RWPE2 (cell line): ENCODE measurements at regions not wholly inside any gene's neighbourhood (a gene's known extent, or its start where the extent isn't known, plus 50 kb on each side); places are given as distances from the start of the nearest gene placed in this dataset.

Source experiments
- ATAC-seq: fragments of 200-7000 bp; cut with Tn5 transposase; 3 replicates; pipeline ENCODE4 v1.9.1; 2021; ENCODE audit warnings: low read depth
- DNase-seq: peaks from one replicate; pipeline ENCODE4 v3.0.0-alpha.2; 2020; ENCODE audit warnings: low spot score
- H3K27ac ChIP-seq: fragments of 450-650 bp; 2 replicates; pipeline ENCODE4 v1.5.1; 2017; ENCODE audit warnings: mild to moderate bottlenecking; ENCODE audit not compliant: poor library complexity, severe bottlenecking
- H3K27me3 ChIP-seq: fragments of 250-450 bp; sonication (Bioruptor Pico); 2 replicates; pipeline ENCODE4 v1.5.1; 2021; ENCODE audit warnings: mild to moderate bottlenecking, moderate library complexity; ENCODE audit not compliant: insufficient read depth, poor library complexity, severe bottlenecking
- H3K36me3 ChIP-seq: fragments of 250-450 bp; sonication (Bioruptor Pico); 2 replicates; pipeline ENCODE4 v1.5.1; 2020; ENCODE audit warnings: low read depth, mild to moderate bottlenecking, moderate library complexity
- H3K4me1 ChIP-seq: fragments of 250-450 bp; sonication (Bioruptor Pico); 2 replicates; pipeline ENCODE4 v1.5.1; 2021; ENCODE audit warnings: mild to moderate bottlenecking, moderate library complexity; ENCODE audit not compliant: insufficient read depth, poor library complexity, severe bottlenecking
- H3K4me3 ChIP-seq: fragments of 250-450 bp; sonication (Bioruptor Pico); 2 replicates; pipeline ENCODE4 v1.5.1; 2021; ENCODE audit warnings: mild to moderate bottlenecking, moderate library complexity; ENCODE audit not compliant: severe bottlenecking
- H3K9me3 ChIP-seq: fragments of 250-450 bp; sonication (Bioruptor Pico); 2 replicates; pipeline ENCODE4 v1.5.1; 2021; ENCODE audit warnings: mild to moderate bottlenecking, moderate library complexity; ENCODE audit not compliant: severe bottlenecking
- TF ChIP-seq, protein P1 (sequence below): fragments of 450-650 bp; IDR thresholded peaks from one replicate; pipeline ENCODE4 v1.5.1; 2017; ENCODE audit warnings: mild to moderate bottlenecking, moderate library complexity; ENCODE audit not compliant: poor library complexity, severe bottlenecking

- TF ChIP-seq, protein P1, sequence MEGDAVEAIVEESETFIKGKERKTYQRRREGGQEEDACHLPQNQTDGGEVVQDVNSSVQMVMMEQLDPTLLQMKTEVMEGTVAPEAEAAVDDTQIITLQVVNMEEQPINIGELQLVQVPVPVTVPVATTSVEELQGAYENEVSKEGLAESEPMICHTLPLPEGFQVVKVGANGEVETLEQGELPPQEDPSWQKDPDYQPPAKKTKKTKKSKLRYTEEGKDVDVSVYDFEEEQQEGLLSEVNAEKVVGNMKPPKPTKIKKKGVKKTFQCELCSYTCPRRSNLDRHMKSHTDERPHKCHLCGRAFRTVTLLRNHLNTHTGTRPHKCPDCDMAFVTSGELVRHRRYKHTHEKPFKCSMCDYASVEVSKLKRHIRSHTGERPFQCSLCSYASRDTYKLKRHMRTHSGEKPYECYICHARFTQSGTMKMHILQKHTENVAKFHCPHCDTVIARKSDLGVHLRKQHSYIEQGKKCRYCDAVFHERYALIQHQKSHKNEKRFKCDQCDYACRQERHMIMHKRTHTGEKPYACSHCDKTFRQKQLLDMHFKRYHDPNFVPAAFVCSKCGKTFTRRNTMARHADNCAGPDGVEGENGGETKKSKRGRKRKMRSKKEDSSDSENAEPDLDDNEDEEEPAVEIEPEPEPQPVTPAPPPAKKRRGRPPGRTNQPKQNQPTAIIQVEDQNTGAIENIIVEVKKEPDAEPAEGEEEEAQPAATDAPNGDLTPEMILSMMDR = no peak
- H3K9me3 ChIP-seq = no peaks in the 10 kb centered on the region
- H3K4me3 ChIP-seq = no peak overlapping the region
- H3K4me1 ChIP-seq = no peaks in the 10 kb centered on the region
- ATAC-seq (no peak), DNase-seq (no peak)
- H3K27ac ChIP-seq = no peak overlapping the region
- H3K27me3 ChIP-seq = peaks cover 8% of the 10 kb centered on the region
- H3K36me3 ChIP-seq = no peaks in the 10 kb centered on the region
Observed at GRCh38 chr5:35374584-35374983, 144.3 kb upstream of the PRLR start.

- ATAC-seq (no peak), DNase-seq (no peak)
- H3K9me3 ChIP-seq = no peaks in the 10 kb centered on the region
- H3K27me3 ChIP-seq = peaks cover under 1% of the 10 kb centered on the region
- H3K4me3 ChIP-seq = no peak overlapping the region
- H3K4me1 ChIP-seq = no peaks in the 10 kb centered on the region
- TF ChIP-seq, protein P1 = no peak
- no peaks in the 10 kb centered on the region for H3K36me3 ChIP-seq
- H3K27ac ChIP-seq = no peak overlapping the region
Observed at GRCh38 chr5:35373249-35373648, 143.0 kb upstream of the PRLR start.

DNA sequence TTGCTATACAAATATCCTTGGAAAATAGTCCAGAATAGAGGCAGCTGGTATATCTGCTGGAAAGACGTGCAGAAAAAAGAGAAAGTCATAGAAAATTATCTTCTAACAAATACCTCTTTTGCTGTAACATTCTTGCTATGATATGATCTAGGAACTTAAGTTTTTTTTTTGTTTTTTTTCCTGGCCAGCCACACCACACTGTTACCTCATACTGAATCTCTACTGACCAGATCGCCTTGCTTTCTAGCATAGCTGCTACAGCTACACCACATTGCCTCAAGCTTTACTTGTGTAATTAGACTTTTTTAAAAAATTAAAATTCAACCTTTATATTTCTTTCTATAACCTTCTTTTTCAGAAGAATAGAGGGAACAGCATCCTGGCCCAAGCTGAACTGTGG lies 142.2 kb upstream of the PRLR start:
- no peaks in the 10 kb centered on the region for H3K4me1 ChIP-seq
- TF ChIP-seq, protein P1 = no peak
- H3K27ac ChIP-seq = no peak overlapping the region
- no peaks in the 10 kb centered on the region for H3K27me3 ChIP-seq
- H3K9me3 ChIP-seq = no peaks in the 10 kb centered on the region
- no peaks in the 10 kb centered on the region for H3K36me3 ChIP-seq
- H3K4me3 ChIP-seq = no peak overlapping the region
- ATAC-seq = no peak
- DNase-seq = no peak

- H3K27ac ChIP-seq = no peak overlapping the region
- H3K27me3 ChIP-seq = no peaks in the 10 kb centered on the region
- TF ChIP-seq, protein P1 = no peak
- no peaks in the 10 kb centered on the region for H3K36me3 ChIP-seq
- H3K4me3 ChIP-seq = no peak overlapping the region
- ATAC-seq = no peak
- no peaks in the 10 kb centered on the region for H3K9me3 ChIP-seq
- no peak for DNase-seq
- no peaks in the 10 kb centered on the region for H3K4me1 ChIP-seq
Observed at GRCh38 chr5:35371951-35372426, 141.7 kb upstream of the PRLR start.

DNA sequence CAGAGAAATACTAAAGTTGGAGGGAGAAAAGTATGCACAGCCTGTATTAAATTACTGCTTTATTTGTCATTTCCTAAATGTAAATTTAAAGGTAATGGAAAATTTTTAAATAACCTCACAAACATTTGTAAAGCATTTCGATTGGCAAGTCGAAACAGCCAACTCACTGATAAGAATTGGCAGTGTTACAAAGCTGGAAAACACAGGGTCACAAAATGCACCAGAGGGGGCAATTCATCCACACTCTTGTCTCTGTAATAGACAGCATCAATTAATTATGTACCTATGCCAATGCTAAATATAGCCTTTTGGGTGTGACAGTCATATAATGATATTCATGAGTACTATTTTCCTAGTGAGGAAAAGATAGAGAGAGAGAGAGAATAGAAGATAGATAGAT lies 140.6 kb upstream of the PRLR start:
- Histone ChIP-seq H3K27ac (no peak overlapping the region), H3K4me1 (no peaks in the 10 kb centered on the region), H3K27me3 (no peaks in the 10 kb centered on the region), H3K4me3 (no peak overlapping the region), H3K36me3 (no peaks in the 10 kb centered on the region), H3K9me3 (no peaks in the 10 kb centered on the region)
- DNase-seq (no peak), ATAC-seq (no peak)
- TF ChIP-seq, protein P1 = no peak
